ENCODE measurements at regions not wholly inside any gene's neighbourhood (a gene's known extent, or its start where the extent isn't known, plus 50 kb on each side); places are given as distances from the start of the nearest gene placed in this dataset.

- TF ChIP-seq CTCF (IDR thresholded peaks at IDR 0.05), result no peak
- TF ChIP-seq POLR2A (IDR thresholded peaks at IDR 0.05), result no peak
Observed at GRCh38 chr9:28056006-28056405, 482.7 kb upstream of the C9orf72 start.
